ENCODE measurements at regions not wholly inside any gene's neighbourhood (a gene's known extent, or its start where the extent isn't known, plus 50 kb on each side); places are given as distances from the start of the nearest gene placed in this dataset.

GRCh38 chr4:42736527-42737195 lies 79.8 kb upstream of the ATP8A1 start:
- DNase-seq, result no peak

GRCh38 chr4:42733380-42733779 lies 76.5 kb upstream of the ATP8A1 start:
- DNase-seq, result no peak

GRCh38 chr4:42732776-42733175 lies 75.9 kb upstream of the ATP8A1 start:
- no peak for DNase-seq

GRCh38 chr4:42729505-42730237 lies 72.8 kb upstream of the ATP8A1 start:
- DNase-seq, result no peak

GRCh38 chr4:42724451-42724850 lies 67.5 kb upstream of the ATP8A1 start:
- DNase-seq, result no peak

GRCh38 chr4:42720533-42720932 lies 63.6 kb upstream of the ATP8A1 start:
- DNase-seq, result no peak

- DNase-seq, result no peak
These were observed 62.4 kb upstream of the ATP8A1 start for GRCh38 chr4:42719257-42719656.

- no peak for DNase-seq
These were observed 61.4 kb upstream of the ATP8A1 start for GRCh38 chr4:42718336-42718735.

GRCh38 chr4:42716996-42717395 lies 60.1 kb upstream of the ATP8A1 start:
- peak; percentile 13 for DNase-seq

- peak; percentile 27 for DNase-seq
These were observed 59.0 kb upstream of the ATP8A1 start for GRCh38 chr4:42715807-42716482.

GRCh38 chr4:42713391-42713790 lies 56.5 kb upstream of the ATP8A1 start:
- DNase-seq, result no peak

GRCh38 chr4:42712854-42713253 lies 55.9 kb upstream of the ATP8A1 start:
- no peak for DNase-seq

GRCh38 chr4:42711496-42711895 lies 54.6 kb upstream of the ATP8A1 start:
- DNase-seq, result no peak

GRCh38 chr4:42710761-42711160 lies 53.9 kb upstream of the ATP8A1 start:
- no peak for DNase-seq

GRCh38 chr4:42710329-42710728 lies 53.4 kb upstream of the ATP8A1 start:
- DNase-seq, result no peak

GRCh38 chr4:42709392-42710065 lies 52.6 kb upstream of the ATP8A1 start:
- no peak for DNase-seq

GRCh38 chr4:42708625-42709024 lies 51.7 kb upstream of the ATP8A1 start:
- DNase-seq, result no peak

All from NCI-H2171 treated with DMSO at 0.1 percent for 48 hours (cell line).